ENCODE measurements at regions not wholly inside any gene's neighbourhood (a gene's known extent, or its start where the extent isn't known, plus 50 kb on each side); places are given as distances from the start of the nearest gene placed in this dataset.
"Not testable (repeated sequence)": the region's sequence is repeated elsewhere in the genome, so short reads cannot be mapped to it uniquely, and the experiment has no call there.

GRCh38 chr15:69762373-69763148 is 309.9 kb downstream of the RPLP1 start:
- DNase-seq (ENCODE audit: low spot score), result no peak

- no peak for DNase-seq (ENCODE audit: low spot score)
Observed at GRCh38 chr15:69763831-69764230, 311.2 kb downstream of the RPLP1 start.

GRCh38 chr15:69766156-69766555 is 313.5 kb downstream of the RPLP1 start:
- DNase-seq (ENCODE audit: low spot score), result no peak

DNA sequence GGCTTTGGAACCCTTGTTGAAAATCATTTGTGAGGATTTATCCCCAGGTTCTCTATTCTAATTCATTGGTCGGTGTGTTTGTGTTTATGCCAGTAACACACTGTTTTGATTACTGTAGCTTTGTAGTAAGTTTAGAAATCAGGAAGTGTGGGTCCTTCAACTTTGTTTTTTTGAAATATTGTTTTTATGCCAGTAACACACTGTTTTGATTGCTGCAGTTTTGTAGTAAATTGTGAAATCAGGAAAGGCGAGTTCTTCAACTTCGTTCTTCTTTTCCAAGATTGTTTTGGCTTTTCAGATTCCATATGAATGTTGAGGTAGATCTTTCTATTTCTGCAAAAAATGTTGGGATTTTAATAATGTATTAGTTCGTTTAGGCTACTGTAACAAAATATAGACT is 314.6 kb downstream of the RPLP1 start:
- no peak for DNase-seq (ENCODE audit: low spot score)

GRCh38 chr15:69769336-69769735 is 316.7 kb downstream of the RPLP1 start:
- not testable (repeated sequence) for DNase-seq (ENCODE audit: low spot score)

DNA sequence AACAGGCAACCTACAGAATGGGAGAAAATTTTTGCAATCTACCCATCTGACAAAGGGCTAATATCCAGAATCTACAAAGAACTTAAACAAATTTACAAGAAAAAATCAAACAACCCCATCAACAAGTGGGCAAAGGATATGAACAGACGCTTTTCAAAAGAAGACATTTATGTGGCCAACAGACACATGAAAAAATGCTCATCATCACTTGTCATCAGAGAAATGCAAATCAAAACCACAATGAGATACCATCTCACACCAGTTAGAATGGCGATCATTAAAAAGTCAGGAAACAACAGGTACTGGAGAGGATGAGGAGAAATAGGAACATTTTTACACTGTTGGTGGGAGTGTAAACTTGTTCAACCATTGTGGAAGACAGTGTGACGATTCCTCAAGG is 321.6 kb downstream of the RPLP1 start:
- DNase-seq (ENCODE audit: low spot score), result not testable (repeated sequence)

DNA sequence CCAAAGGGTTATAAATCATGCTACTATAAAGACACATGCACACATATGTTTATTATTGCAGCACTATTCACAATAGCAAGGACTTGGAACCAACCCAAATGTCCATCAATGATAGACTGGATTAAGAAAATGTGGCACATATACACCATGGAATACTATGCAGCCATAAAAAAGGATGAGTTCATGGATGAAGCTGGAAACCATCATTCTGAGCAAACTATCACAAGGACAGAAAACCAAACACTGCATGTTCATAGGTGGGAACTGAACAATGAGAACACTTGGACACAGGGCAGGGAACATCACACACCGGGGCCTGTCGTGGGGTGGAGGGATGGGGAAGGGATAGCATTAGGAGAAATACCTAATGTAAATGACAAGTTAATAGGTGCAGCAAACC is 322.1 kb downstream of the RPLP1 start:
- not testable (repeated sequence) for DNase-seq (ENCODE audit: low spot score)

GRCh38 chr15:69777356-69777755 is 320.4 kb downstream of the TLE3 start:
- DNase-seq (ENCODE audit: low spot score), result no peak

DNA sequence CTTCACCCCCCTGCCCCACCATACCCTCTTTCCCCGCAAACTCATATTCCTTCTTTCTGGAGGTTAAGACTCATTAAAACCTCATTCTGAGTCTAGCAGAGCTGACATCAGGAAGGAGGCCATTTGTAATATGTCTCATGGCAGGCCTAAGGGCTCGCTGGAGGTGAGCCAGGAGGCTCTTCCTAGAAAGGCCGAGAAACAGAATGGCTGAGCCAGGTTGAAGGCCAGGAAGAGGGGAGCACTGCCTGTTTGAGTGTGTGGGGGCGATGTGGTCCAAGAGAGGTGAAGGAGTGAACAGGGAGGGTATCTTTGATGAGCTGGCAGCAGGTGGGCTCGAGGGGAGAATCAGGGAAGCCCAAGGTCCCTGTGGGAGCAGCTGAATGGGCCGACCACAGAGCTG is 317.3 kb downstream of the TLE3 start:
- no peak for DNase-seq (ENCODE audit: low spot score)

GRCh38 chr15:69780981-69781380 is 316.7 kb downstream of the TLE3 start:
- no peak for DNase-seq (ENCODE audit: low spot score)

DNA sequence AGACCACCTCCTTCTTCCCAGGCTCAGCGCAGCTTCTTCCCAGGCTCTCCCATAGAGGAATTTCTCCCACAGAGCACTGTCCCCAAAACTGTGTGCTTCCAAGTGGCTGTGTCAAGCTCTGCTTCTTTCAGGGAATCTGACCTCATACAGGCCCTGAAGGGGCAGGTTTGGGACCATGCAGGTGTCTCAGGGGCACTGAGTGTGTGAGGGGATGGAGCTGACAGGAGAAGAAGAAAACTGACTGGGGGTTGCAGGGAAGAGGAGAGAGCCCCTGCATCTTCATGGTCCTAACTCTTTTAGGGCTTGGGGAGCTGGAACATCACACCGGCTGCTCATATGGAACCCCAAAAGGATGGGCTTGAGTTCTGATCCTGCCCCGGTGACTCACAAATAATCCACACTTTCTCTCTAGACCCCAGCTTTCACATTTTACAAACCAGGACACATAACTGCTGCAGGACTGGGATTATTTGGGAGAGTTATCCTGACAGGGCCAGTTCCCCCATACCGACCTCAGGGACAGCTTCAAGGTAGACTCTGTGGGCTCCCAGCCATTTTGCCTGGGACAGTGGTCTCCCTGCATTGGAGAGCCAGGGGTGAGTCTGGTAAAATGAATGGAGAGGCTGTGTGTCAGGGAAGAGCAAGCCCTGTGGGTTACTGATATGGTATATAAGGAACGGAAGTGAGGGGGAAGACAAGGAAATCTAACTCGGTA is 316.1 kb downstream of the TLE3 start:
- no peak for DNase-seq (ENCODE audit: low spot score)

DNA sequence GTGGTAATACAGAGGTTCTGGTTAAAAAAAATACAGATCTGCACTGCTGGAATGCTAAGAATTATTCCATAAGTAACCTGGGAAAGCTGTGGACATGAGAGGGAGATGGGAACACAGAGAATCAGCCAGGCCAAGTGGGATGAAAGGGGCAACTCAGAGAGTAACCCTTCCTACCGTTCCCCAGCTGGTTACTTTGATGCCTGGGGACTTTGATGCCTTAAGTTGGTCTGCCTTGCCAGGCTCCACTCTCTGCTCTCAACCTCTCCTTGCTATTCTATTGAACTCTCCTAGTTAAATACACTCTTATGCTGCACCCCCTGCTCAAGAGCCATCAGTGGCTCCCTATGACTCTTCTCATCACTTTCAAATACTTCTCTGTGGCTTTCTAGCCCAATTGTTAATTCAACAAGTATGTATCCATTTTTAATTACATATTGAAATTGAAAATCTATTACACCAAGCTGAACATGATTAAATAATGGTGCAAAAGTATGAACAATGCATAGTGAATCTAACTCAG is 315.5 kb downstream of the TLE3 start:
- DNase-seq (ENCODE audit: low spot score), result no peak

- DNase-seq (ENCODE audit: low spot score), result no peak
Observed at GRCh38 chr15:69782809-69783208, 314.9 kb downstream of the TLE3 start.

GRCh38 chr15:69783211-69783610 is 314.5 kb downstream of the TLE3 start:
- no peak for DNase-seq (ENCODE audit: low spot score)

- DNase-seq (ENCODE audit: low spot score), result peak; percentile 74
Observed at GRCh38 chr15:69784798-69785566, 312.7 kb downstream of the TLE3 start.

GRCh38 chr15:69786136-69786701 is 311.5 kb downstream of the TLE3 start:
- DNase-seq (ENCODE audit: low spot score), result no peak

GRCh38 chr15:69787791-69788190 is 309.9 kb downstream of the TLE3 start:
- DNase-seq (ENCODE audit: low spot score), result no peak

GRCh38 chr15:69789648-69790393 is 307.9 kb downstream of the TLE3 start:
- no peak for DNase-seq (ENCODE audit: low spot score)

- DNase-seq (ENCODE audit: low spot score), result no peak
Observed at GRCh38 chr15:69790632-69791031, 307.1 kb downstream of the TLE3 start.

DNA sequence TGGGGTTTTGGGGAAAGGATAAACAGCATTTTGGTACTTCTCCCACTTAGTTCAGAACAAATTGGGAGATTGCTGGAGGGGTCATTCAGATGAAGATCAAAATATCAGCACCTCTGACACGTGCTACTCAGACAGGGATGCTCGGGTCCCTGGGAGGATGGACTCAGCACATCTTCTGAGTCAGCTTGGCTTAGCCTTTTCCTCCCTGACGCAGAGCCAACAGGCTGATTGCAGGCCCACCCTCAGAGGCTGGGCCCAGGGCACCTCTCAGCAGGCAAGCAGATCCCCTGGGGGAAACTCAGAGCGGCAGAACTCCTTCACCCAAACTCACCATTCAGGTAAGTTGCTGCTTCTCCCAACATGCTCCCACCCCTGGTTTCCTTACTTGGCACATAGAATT is 304.9 kb downstream of the TLE3 start:
- no peak for DNase-seq (ENCODE audit: low spot score)

- no peak for DNase-seq (ENCODE audit: low spot score)
Observed at GRCh38 chr15:69793431-69793780, 304.3 kb downstream of the TLE3 start.

All from AG20443 (cell line).